Parathyroid adenoma (tissue), 2 donors: ENCODE measurements at regions not wholly inside any gene's neighbourhood (a gene's known extent, or its start where the extent isn't known, plus 50 kb on each side); places are given as distances from the start of the nearest gene placed in this dataset.
A peak's percentile ranks its signal among the peaks of the same experiment; 100 is the strongest.

Experiments used
- H2AFZ ChIP-seq: fragments of 300-600 bp; sonication (generic); one replicate; pipeline ENCODE4 v1.7.0; 2017; ENCODE audit warnings: antibody characterized with exemption, mild to moderate bottlenecking
- H3K27ac ChIP-seq: fragments of 300-600 bp; sonication (generic); one replicate; pipeline ENCODE4 v1.7.0; 2017
- H3K27me3 ChIP-seq: fragments of 300-600 bp; sonication (generic); one replicate; pipeline ENCODE4 v1.7.0; 2017; ENCODE audit warnings: low read length; ENCODE audit not compliant: control insufficient read depth, insufficient read depth
- H3K36me3 ChIP-seq: fragments of 300-600 bp; sonication (generic); one replicate; pipeline ENCODE4 v1.7.0; 2017; ENCODE audit warnings: low read length; ENCODE audit not compliant: control insufficient read depth, insufficient read depth
- H3K4me1 ChIP-seq: fragments of 300-600 bp; sonication (generic); one replicate; pipeline ENCODE4 v1.7.0; 2017; ENCODE audit warnings: control low read depth
- H3K4me2 ChIP-seq: fragments of 300-600 bp; sonication (generic); one replicate; pipeline ENCODE4 v1.7.0; 2017; ENCODE audit warnings: low read length
- H3K4me3 ChIP-seq: fragments of 300-600 bp; sonication (generic); one replicate; pipeline ENCODE4 v1.7.0; 2017; ENCODE audit warnings: low read depth, low read length
- H3K79me2 ChIP-seq: fragments of 300-600 bp; sonication (generic); one replicate; pipeline ENCODE4 v1.7.0; 2017; ENCODE audit warnings: control low read depth
- H3K9ac ChIP-seq: fragments of 300-600 bp; sonication (generic); one replicate; pipeline ENCODE4 v1.7.0; 2017; ENCODE audit warnings: mild to moderate bottlenecking
- H3K9me3 ChIP-seq: fragments of 300-600 bp; sonication (generic); one replicate; pipeline ENCODE4 v1.7.0; 2017; ENCODE audit warnings: low read length; ENCODE audit not compliant: control insufficient read depth
- CTCF ChIP-seq: fragments of 300-600 bp; sonication (generic); IDR thresholded peaks from one replicate; pipeline ENCODE4 v1.7.0; 2017; ENCODE audit warnings: antibody characterized with exemption, mild to moderate bottlenecking
- donor health status: primary hyperparathyroidism.

GRCh38 chr6:153958860-153959259, 80.2 kb upstream of the OPRM1 start:
- no peak for TF ChIP-seq CTCF
- Histone ChIP-seq H2AFZ (no peak overlapping the region), H3K4me1 (no peaks in the 10 kb centered on the region), H3K4me2 (no peak overlapping the region), H3K4me3 (no peak overlapping the region), H3K79me2 (no peaks in the 10 kb centered on the region), H3K9ac (no peak overlapping the region), H3K36me3 (no peaks in the 10 kb centered on the region), H3K9me3 (no peaks in the 10 kb centered on the region), H3K27me3 (no peaks in the 10 kb centered on the region), H3K27ac (no peak overlapping the region)

GRCh38 chr6:153957394-153957793, 81.6 kb upstream of the OPRM1 start:
- Histone ChIP-seq H3K4me2 (no peak overlapping the region), H3K27ac (no peak overlapping the region), H2AFZ (no peak overlapping the region), H3K4me1 (no peaks in the 10 kb centered on the region), H3K79me2 (no peaks in the 10 kb centered on the region), H3K9me3 (no peaks in the 10 kb centered on the region), H3K9ac (no peak overlapping the region), H3K4me3 (no peak overlapping the region), H3K27me3 (no peaks in the 10 kb centered on the region), H3K36me3 (no peaks in the 10 kb centered on the region)
- no peak for TF ChIP-seq CTCF

- no peak for TF ChIP-seq CTCF
- Histone ChIP-seq H3K79me2 (no peaks in the 10 kb centered on the region), H3K9ac (no peak overlapping the region), H3K4me1 (no peaks in the 10 kb centered on the region), H3K4me2 (no peak overlapping the region), H3K27me3 (no peaks in the 10 kb centered on the region), H3K27ac (no peak overlapping the region), H2AFZ (no peak overlapping the region), H3K9me3 (no peaks in the 10 kb centered on the region), H3K4me3 (no peak overlapping the region), H3K36me3 (no peaks in the 10 kb centered on the region)
Measured at GRCh38 chr6:153956808-153957207, 82.2 kb upstream of the OPRM1 start.

GRCh38 chr6:153949616-153950015, 89.4 kb upstream of the OPRM1 start:
- Histone ChIP-seq H2AFZ (no peak overlapping the region), H3K27me3 (no peaks in the 10 kb centered on the region), H3K79me2 (no peaks in the 10 kb centered on the region), H3K9ac (no peak overlapping the region), H3K4me2 (no peak overlapping the region), H3K9me3 (no peaks in the 10 kb centered on the region), H3K27ac (no peak overlapping the region), H3K4me1 (no peaks in the 10 kb centered on the region), H3K4me3 (no peak overlapping the region), H3K36me3 (no peaks in the 10 kb centered on the region)
- no peak for TF ChIP-seq CTCF

GRCh38 chr6:153947808-153948447, 91.1 kb upstream of the OPRM1 start:
- Histone ChIP-seq H3K4me2 (no peak overlapping the region), H3K79me2 (no peaks in the 10 kb centered on the region), H3K4me1 (no peaks in the 10 kb centered on the region), H3K36me3 (no peaks in the 10 kb centered on the region), H3K27me3 (no peaks in the 10 kb centered on the region), H3K4me3 (no peak overlapping the region), H3K9ac (no peak overlapping the region), H2AFZ (no peak overlapping the region), H3K27ac (no peak overlapping the region), H3K9me3 (no peaks in the 10 kb centered on the region)
- peak; percentile 37 for TF ChIP-seq CTCF
